ENCODE measurements at regions not wholly inside any gene's neighbourhood (a gene's known extent, or its start where the extent isn't known, plus 50 kb on each side); places are given as distances from the start of the nearest gene placed in this dataset.

DNA sequence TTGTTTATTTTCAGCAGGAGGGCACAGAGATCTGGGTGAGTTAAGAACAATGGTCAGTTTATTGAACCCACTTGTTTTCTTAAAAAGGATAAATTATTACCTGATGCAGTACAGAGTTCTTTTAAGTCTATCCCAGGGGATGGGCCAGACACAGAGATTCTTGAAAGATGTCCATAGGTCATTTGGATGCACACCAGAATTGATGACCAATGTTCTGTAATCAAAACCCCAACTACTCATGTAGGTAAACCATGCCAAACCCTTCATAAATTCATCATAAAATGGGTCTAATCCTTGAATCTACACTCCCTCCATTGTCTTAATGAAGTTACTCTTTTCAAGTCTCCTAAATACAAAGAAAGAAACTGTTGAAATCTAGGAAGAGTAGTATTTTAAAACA, 273.0 kb upstream of the COL8A1 start:
- no peak for ATAC-seq

DNA sequence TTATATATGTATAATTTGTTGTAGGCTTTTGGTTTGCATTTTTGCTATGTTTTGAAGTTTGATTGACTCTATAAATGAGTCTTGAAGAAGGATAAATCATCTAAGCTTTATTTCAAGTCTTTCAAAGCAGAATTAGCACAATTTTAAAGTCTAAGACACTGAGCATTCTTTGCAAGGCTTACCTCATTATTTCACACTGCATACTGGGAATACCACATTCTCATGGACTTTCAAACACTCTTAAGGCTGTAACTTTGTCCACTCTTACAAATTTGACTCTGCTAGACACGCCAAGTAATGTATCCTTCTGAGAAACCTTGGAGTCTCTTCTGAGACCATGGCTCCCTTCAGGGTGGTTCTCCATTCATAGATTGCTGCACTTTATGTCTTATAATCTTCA, 281.3 kb upstream of the COL8A1 start:
- ATAC-seq, result no peak

DNA sequence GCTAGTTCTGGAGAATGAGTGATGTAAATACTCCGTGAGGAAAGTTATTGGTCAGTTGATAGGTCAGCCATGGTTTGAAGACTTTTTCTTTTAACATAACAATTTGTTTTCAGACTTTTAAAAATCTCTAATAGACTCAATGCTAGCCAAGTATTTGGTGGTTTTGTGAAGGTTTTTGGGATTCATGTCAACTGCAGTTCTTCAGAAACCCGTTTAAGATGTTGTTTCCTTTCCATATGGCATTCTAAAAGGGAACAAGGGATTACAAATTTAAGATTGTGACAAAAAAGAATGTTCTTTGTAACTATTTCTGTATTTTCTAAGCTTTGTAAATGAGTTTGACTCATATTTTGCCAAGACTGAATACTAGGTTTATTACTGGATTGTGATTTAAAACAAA, 281.7 kb upstream of the COL8A1 start:
- ATAC-seq, result no peak

DNA sequence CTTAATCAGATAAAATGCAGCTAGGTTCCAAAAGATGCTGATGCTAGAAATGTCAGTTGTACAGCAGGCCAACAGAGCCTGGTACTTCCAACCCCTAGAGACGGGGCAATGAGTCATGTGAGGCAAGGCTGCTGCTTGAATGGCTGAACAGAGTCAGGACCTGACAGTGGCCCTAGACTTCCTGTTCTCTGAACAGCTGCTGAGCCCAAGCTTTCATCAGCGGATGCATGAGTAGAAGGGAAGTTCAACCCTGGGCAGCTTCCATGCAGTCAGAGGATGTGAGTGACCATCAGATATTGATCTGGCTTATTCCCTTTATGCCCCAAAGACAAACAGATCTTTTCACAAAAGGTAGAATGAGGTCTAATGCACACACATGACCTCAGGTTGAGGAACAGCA, 282.9 kb upstream of the COL8A1 start:
- ATAC-seq, result no peak

DNA sequence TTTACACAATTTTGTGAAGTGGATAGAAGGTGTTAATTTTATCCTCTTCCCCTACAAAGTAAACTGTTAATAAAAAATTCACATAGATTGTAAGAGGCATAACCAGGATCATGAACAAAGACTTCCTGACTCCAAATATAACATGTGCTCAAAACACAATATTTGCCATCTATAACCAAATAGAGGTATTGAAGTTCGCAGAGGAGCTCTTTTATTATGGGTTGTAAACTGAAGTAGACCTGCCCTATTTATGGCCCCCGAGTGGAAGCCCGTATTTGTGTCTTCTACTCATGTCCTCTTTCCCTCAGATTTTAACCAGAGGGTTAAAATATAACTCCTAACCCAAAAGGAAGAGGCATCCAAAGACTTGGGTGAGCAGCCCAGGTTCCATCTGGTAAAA, 285.6 kb upstream of the COL8A1 start:
- ATAC-seq, result no peak

DNA sequence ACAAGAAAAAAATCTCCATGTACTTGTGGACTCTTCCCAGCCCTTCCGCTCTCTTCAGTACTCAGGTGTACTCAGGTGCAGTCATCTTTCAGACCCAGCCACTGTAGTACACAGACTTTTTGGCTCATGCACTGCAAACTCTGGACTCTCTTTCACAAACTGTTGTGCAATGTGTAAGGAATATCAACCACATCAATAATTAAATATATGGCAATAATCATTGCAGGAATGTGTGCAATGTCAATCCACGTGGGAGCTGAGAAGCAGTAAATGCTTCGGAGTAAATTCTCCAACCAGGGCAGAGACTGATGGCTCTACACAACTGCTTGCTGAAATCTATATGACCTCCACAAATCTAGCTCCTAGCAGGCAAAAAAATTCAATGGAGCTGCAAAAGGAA, 287.3 kb upstream of the COL8A1 start:
- no peak for ATAC-seq

DNA sequence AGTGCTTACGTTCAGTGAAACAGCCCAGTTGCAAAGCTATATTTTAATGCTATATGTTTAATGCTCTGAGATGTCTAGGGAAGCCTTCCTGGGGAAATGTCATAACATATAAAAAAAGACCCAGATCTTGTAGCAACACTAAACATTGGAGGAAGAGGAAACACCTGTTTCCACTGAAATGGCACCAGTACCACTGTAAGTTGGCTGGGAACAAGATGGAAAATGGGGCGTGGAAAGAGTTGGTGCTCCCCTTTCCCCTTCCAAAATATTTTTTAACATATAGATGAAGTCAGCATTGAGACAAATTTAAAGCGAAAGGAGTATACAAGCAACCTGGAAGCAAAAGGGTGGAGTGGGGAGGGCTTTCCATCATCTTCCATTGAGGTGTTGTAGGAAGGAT, 289.9 kb upstream of the COL8A1 start:
- no peak for ATAC-seq

DNA sequence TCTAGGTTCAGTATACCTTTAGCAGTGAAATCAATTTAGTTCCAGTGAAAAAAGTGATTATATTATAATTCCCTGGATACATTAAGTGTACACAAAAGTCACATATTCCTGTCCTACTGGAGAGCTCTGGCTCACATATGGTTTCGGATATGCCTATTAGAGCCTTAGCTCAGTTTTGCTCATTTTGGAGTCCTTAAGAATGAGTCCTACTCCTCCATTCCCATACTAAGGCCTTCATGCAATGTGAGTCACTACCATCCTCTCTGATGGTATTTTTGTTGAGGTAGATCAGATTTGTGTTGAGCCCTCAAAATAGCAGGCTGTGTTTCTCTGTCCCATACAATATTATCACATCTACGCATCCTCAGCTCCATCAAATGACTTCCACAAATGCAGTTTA, 294.2 kb upstream of the COL8A1 start:
- ATAC-seq, result no peak

DNA sequence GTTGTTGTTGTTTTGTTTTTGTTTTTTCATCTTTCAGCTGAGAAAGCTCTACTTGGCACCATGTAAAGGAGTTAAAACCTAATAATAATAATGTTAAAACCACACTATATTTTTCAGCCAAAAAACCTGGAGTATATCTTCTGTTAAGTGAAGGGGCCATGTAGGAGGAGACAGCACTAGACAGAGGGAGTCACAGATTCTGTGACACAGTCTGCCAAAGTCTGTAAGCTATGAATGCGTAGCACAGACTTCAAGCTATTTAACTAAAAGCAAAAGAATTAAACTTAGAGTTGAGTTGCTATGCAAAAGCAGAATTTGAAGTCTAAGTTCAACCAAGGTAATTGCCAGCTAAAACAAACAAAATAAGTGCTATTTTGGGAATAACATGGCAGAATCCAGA, 296.0 kb upstream of the COL8A1 start:
- no peak for ATAC-seq

DNA sequence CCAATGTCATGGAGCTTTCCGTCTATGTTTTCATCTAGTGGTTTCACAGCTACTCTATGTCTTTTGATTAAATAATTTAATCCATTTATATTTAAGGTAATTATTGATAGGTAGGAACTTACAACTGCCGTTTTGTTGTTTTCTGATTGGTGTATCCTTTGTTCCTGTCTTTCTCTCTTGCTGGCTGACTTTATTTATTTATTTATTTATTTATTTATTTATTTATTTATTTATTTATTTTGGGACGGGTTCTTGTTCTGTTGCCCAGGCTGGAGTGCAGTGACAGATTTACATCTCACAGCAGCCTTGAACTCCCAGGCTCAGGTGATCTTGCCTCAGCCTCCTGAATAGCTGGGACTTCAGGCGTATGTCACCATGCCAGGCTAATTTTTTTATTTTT, 299.2 kb upstream of the COL8A1 start:
- no peak for ATAC-seq

DNA sequence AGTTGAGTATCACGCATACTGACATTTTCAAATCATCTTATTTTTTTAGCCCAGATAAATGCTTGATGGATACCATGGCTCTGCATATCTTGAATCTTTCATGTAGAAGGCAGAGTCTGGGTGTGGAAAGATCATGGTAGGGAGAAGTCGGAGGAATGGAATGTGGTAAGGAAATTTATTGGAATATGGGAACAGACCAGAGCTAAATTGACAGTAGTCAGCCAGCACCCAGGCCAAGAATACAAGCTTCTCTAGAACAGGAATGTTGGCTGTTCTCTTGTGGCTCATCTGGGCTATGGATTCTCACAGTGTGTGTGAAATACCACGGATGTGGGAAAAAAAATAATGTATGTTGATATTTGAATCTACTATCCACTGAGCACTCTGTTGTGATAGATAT, 305.7 kb upstream of the COL8A1 start:
- ATAC-seq, result no peak

DNA sequence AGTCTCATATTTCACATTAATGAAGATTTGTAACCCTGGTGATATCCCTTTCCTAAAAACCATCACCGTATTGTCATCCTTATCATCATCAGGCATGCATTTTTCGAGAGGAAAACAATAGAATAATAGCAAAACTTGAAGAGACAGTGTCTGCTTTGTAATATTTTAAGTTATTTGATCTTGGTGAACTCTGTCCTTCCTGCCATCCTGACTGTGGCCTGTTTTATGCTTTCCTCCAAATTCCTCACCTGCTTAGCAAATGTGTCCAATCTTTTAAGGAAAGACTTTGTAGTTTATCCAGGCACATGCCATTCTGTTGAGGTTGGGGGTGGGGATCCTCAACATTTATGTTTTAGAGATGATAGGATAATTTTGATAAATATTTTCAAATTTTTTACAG, 306.1 kb upstream of the COL8A1 start:
- ATAC-seq, result no peak

DNA sequence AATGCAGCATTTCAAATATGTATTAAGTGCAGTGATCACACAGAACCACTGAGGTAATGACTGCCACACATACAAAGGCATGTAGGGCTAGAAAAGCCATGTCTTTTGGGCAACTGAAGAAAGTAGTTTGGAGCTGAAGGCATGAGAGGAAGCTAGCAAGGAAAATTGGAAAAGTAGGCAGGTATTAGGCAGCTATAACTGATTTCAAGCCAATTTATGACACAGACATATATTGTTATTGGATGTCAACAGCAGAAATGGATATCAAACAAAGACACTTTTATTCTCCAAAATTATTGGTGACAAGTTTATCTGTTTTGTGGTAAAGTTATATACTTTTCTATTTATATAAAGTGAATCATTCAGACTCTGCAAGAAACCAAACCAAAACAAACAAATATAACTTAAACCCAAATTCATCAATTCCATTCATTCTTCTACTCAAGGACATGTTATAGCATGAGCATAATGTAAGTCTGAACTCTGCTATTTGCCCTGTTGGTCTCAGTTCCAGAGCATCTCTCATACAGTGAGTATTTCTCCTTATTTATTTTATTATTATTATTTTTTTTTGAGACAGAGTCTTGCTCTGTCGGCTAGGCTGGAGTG, 307.4 kb upstream of the COL8A1 start:
- no peak for ATAC-seq

DNA sequence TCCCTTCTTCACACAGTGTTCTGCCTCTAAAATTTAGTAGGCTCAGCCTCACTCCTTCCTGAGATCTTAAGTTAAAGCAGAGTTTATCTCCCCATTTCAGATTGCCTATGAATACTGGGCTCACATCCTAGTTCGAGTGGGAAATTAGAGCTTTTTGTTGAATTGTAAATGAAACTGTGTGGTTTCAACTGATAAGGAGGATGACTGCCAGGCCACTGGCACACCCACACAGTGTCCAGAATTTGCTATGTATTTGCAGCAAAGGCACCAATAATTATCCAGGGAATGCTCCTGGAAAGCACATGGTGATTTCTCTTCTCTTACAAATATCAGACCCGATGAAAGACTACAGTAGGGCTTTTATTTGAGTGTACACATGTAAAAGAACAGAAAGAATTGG, 308.1 kb upstream of the COL8A1 start:
- ATAC-seq, result no peak

DNA sequence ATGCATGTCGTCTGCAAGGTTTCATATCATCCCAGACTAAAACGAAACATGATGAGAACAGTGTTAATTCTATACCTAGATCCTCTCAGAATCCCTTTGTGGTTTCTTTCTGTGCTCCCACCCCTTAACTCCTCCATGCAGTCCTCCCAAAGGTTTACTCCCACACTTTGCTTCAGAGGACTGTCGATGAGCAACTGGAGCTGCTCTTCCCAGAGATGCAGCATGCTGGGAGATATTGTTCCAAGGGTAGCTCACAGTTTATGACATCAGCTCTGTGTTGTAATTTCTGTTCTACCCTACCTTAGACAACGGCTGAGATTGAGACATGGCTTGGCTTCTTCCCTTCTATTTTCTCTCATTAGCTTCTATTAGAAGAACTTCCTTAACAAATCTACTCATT, 313.0 kb upstream of the COL8A1 start:
- no peak for ATAC-seq

DNA sequence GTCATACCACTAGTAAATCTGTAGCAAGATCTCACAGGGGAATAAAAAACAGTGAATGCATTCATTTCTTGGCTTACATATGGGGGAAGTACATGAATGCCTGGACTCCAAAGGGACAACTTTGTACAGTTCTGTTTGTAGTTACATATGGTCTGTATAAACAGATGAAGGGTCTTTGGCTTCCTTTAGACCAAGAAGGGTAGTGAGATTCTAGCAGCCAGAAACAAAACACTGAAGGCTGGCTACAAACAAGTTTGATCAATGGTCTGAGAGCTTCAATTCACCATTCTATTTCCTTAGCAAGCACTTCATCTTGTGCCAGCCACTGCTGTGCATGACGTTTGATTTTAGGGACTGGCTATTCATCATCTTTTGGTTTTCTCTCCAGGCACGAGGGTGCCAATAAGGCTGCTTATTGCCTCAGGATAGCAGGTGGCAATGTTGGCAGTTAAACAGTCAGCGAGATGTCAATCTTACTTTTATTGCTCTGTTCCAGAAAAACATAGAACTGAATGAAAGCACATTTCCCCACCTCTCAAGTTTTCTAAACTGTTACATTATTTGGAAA, 313.7 kb upstream of the COL8A1 start:
- no peak for ATAC-seq

DNA sequence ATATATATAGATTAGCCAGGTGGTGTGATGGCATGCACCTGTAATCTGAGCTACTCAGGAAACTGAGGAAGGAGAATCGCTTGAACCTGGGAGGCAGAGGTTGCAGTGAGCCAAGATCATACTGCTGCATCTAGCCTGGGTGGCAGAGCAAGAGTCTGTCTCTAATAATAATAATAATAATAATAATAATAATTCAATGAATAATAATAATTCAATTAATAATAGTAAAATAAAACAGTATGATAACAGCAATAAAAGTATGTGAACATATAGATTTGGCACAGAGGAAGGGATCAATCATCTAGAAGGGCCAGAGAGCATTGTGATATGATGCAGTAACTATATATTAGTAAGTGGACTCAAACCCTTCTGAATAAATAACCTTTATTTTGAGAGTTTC, 314.5 kb upstream of the COL8A1 start:
- ATAC-seq, result no peak

DNA sequence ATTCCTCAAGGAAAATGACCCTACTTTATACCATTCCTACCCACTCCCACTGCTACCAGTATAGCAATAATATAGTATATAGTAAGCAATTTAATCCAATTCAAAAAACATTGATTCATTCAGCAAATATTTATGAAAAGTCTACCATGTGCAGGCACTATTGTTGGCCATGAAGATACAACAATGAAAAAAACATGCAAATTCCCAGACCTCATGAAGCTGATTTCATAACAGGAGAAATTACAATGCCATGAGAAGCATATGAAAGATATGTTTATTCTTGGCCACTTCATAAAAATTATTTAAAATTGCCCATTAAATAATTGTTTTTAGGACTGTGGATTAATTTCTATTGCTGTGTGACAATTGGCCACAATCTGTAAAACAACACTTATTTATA, 315.8 kb upstream of the COL8A1 start:
- no peak for ATAC-seq

DNA sequence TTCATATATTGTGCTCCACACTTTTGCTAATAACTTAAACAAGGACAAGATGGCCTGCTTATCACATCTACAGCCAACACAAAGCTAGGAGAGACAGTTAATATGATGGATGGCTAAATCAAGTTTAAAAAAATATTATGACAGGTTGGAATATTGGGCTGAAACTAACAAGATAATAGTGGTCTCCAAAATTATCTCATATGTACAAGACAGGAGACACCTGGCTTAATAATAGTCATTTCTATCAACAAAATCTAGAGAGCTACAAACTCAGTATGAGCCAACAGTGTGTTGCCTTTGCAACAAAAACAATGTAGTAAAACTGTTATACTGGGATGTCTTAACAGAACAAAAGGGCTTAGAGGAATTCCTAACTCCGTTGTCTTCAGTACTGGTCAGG, 317.1 kb upstream of the COL8A1 start:
- ATAC-seq, result no peak

DNA sequence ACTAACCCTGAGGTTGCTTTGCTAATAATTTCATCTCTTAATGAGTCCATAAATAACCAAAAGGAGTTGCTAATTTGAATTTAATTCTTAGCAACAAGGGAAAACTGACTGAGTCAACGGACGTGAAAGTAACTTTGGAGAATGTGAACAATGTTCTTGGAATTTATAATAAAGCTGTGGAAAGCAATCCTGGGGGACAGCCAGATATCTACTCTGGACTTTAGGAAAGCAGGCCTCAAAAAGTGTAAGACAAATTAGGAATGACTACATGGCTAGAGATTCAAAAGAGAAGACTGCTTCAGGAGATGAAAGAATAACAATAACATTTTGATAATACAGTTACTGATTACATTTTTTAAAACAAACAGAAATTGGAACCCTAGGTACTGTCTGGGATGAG, 318.4 kb upstream of the COL8A1 start:
- ATAC-seq, result no peak

DNA sequence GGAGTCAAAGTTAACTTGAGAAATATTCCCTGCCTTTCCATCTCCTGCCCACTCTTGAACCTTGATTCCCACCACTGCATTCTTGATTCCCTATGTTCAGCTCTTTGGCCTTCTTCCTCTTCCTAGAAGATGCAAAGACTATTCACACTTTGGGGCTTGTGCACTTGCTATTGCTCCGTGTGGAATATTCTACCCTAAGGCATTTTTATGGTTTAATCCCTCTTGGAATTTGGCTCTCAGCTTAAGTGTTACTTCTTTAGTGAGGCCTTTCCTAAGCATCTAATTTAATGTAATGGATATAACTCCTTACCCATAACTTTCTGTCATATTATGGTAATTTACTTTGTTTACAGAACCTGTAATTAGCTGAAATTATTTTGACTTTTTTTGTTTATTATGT, 318.9 kb upstream of the COL8A1 start:
- ATAC-seq, result no peak

DNA sequence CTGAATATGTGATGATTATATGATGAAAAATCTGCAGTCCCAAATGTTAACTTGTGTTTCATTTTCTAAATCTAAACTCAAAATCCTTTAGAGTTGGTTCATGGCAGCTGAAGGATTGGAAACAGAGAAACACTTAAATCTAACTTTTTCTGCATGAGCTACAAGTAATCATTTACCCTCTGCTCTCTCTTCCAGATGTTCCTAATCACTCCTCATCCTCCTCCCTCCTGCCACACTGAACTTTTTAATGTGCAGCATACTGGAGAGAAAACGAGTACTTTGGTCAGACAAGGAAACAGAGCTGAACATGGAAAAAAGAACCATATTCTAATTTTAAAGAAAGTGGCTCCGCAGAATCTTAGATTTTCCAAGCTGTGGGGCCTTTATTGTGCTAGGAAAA, 321.2 kb upstream of the COL8A1 start:
- ATAC-seq, result no peak

DNA sequence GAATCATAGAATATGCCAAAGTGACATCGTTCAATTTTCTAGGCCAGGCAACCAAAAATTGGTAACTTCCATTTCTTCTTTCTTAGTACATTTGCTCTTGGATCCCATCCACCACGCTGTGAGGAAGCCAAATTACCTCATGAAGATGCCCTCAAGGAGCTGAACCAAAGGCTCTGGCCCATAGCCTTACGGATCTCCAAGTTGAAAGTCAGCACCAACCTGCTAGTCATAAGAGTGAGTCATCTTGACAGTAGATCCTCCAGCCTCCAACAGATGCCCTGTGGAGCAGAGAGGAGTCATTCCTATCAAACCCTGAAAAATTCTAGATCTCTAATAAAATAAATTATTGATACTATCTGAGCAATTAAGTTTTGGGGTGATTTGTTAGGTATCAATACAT, 322.5 kb upstream of the COL8A1 start:
- no peak for ATAC-seq

DNA sequence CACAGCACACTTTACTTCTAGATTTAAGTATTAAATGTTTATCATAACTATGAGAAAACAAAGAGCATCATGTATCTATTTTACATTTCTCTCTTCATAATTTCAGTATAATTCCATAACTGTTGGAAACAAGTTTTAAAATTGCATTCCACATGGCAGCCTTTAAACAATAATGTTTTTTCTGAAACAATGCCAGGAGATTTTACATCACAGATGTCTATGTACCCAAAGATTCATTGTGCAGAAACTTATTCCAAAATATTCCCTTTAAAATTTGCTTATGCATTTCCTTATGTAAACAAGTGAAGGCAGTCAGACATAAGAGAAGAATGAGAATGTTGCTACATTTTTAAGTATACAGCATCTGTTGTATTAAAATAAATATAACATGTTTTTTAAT, 324.9 kb upstream of the COL8A1 start:
- ATAC-seq, result no peak

DNA sequence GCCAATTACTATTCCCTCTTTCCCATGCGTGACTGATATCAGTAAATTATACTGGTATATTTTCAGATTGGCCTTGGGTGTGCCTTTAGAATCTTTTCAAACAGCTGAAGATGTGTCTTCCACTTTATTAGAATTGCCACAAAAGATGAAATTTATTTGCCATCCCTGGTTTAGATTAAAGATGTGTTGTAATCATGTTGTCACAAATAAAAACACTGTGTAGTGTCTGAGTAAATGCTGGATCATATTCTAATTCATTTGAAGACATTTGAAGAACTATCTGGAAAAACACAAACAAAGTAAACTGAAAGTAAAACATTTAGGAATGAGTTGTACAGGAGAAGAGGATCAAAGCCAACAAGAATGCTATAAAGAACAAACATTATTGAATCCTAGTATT, 339.7 kb upstream of the COL8A1 start:
- ATAC-seq, result no peak

DNA sequence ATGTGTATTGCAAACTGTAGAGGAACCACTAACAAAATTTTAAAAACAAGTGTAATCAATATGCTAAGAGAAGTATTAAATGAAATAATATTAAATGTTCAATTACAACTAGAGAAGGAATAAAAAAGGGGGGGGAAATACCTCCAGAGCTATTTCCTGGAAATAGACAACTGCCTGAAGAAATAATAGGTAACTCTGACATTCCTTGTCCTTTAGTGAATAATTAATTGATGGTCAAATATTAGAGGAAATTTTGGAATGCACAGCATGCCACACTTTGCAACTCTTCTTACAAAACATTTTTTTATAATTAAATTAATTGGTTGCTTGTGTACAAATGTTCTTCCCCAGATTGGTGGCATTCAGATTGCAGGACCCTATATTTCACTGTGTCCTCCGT, 342.6 kb upstream of the COL8A1 start:
- ATAC-seq, result no peak

Data from activated CD4-positive, CD25-positive, alpha-beta regulatory T cell treated with anti-CD3 and anti-CD28 coated beads, Interleukin-2, amount 50 U/mL, for 24 hours (primary cell).